Duodenal mucosa (tissue), 2 donors: ENCODE measurements at regions not wholly inside any gene's neighbourhood (a gene's known extent, or its start where the extent isn't known, plus 50 kb on each side); places are given as distances from the start of the nearest gene placed in this dataset.
"Not testable (repeated sequence)": the region's sequence is repeated elsewhere in the genome, so short reads cannot be mapped to it uniquely, and the experiment has no call there.

Source experiments
- H3K27ac ChIP-seq: one replicate; pipeline ENCODE4 v1.7.0; 2013; ENCODE audit warnings: low read depth, low read length
- H3K27me3 ChIP-seq, 2 donors: one replicate each; pipeline ENCODE4 v1.7.0; 2013; ENCODE audit warnings: low read length in 2 of 2, control low read depth in 1 of 2; ENCODE audit not compliant: insufficient read depth in 2 of 2, control insufficient read depth in 1 of 2
- H3K36me3 ChIP-seq, 2 donors: one replicate each; pipeline ENCODE4 v1.7.0; 2013; ENCODE audit warnings: low read length in 2 of 2, control low read depth in 1 of 2; ENCODE audit not compliant: insufficient read depth in 2 of 2, control insufficient read depth in 1 of 2
- H3K4me1 ChIP-seq, 2 donors: one replicate each; pipeline ENCODE4 v1.7.0; 2013; ENCODE audit warnings: low read length in 2 of 2, control low read depth in 1 of 2; ENCODE audit not compliant: insufficient read depth in 2 of 2, control insufficient read depth in 1 of 2
- H3K4me3 ChIP-seq, 2 donors: one replicate each; pipeline ENCODE4 v1.7.0; 2013; ENCODE audit warnings: low read length in 2 of 2, low read depth in 1 of 2
- H3K9ac ChIP-seq, 2 donors: one replicate each; pipeline ENCODE4 v1.7.0; 2013; ENCODE audit warnings: low read length in 2 of 2, low read depth in 1 of 2
- H3K9me3 ChIP-seq, 2 donors: one replicate each; pipeline ENCODE4 v1.7.0; 2013; ENCODE audit warnings: low read length in 2 of 2, control low read depth in 1 of 2; ENCODE audit not compliant: control insufficient read depth in 1 of 2

DNA sequence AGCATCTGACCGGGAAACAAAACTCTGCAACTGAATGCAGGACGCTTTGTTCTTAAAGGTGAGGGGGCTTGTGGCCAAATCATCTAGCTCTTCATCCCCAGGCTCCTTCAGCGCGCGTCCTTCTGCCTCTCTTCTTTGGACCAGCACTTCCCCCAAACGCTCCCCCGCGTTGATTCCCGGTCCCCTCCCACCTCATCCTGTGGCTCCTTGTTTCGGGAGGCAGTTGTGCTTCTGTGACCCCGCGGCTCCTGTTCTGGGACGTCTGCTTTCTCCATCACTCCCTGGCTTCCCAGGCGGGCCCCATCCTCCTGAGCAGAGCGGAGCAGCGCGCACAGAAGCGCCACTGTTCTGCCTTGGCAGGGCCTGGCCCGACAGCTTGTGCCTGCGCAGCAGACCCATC is 109.7 kb upstream of the ZNG1E start:
- H3K9ac ChIP-seq, H3K9me3 ChIP-seq, H3K4me3 ChIP-seq, H3K36me3 ChIP-seq, H3K4me1 ChIP-seq, H3K27me3 ChIP-seq, H3K27ac ChIP-seq: not testable (repeated sequence)

DNA sequence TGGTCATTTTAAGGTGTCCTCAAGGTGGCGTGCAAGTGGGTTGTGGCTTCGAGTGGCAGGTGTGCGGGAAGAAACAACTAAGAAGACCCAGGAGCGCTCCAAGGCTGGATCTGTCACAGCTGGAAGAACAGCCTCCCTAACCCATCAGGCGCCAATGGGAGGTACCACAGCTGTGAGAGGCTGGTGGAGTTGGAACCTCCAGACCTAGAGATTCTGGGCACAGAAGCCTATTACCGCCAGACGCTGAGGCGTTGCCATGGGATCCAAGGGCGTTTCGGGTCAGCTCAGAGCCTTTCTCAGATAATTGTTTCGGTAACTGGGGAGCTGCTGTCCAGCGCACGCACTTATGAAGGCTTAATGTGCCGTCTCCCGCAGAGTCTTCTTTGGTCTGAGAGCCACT is 156.7 kb upstream of the ZNG1E start:
- not testable (repeated sequence) for H3K9ac ChIP-seq, H3K9me3 ChIP-seq, H3K4me3 ChIP-seq, H3K4me1 ChIP-seq, H3K27ac ChIP-seq, H3K27me3 ChIP-seq, H3K36me3 ChIP-seq

- not testable (repeated sequence) for H3K27me3 ChIP-seq, H3K9me3 ChIP-seq, H3K4me3 ChIP-seq, H3K36me3 ChIP-seq, H3K4me1 ChIP-seq, H3K9ac ChIP-seq, H3K27ac ChIP-seq
Observed at GRCh38 chr9:65514465-65514864, 161.3 kb upstream of the ZNG1E start.

- not testable (repeated sequence) for H3K36me3 ChIP-seq, H3K27me3 ChIP-seq, H3K4me3 ChIP-seq, H3K27ac ChIP-seq, H3K9ac ChIP-seq, H3K9me3 ChIP-seq, H3K4me1 ChIP-seq
Observed at GRCh38 chr9:65507897-65508296, 167.8 kb upstream of the ZNG1E start.

DNA sequence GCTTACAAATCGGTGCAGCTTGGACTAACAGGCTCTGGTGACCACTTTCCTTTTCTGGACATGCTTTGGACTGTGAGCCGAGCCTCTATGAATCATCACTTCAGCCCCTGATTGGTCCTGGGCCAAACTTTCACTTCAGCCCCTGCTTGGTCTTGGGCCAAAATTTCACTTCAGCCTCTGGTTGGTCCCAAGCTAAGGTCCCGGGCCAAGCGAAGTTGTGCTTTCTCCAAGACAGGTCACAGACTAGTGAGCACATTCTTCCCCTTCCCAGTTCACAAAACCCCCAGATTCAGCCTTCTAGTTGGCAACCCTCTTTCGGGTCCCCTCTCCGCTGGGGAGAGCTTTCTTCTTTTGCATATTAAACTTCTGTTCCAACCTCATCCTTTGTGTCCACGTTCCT is 171.0 kb upstream of the ZNG1E start:
- not testable (repeated sequence) for H3K27ac ChIP-seq, H3K36me3 ChIP-seq, H3K9ac ChIP-seq, H3K27me3 ChIP-seq, H3K4me3 ChIP-seq, H3K9me3 ChIP-seq, H3K4me1 ChIP-seq

- H3K27me3 ChIP-seq, H3K36me3 ChIP-seq, H3K9me3 ChIP-seq, H3K4me1 ChIP-seq, H3K9ac ChIP-seq, H3K27ac ChIP-seq, H3K4me3 ChIP-seq: not testable (repeated sequence)
Observed at GRCh38 chr9:65503696-65504095, 172.0 kb upstream of the ZNG1E start.

DNA sequence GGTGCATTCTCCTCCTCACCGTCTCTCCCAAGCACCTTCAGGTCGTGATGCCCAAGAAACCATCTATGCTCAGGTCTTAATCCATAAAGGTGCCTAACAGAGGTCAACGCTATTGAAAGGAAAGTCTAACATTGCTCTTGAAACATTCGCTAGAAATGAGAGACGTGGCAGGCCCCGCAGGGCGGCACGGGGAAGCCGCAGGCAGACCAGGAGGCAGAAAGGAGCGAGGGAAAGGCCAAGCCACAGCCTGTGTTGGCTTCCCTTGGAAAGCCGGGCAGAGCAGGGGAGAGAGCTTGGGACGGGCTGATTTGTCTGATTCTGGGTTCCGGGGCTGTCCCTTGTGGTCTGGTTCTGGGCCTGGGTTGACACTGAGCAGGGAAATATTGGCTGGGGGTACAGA is 192.8 kb upstream of the ZNG1E start:
- H3K9me3 ChIP-seq, H3K4me3 ChIP-seq, H3K4me1 ChIP-seq, H3K36me3 ChIP-seq, H3K27ac ChIP-seq, H3K9ac ChIP-seq, H3K27me3 ChIP-seq: not testable (repeated sequence)

- not testable (repeated sequence) for H3K4me3 ChIP-seq, H3K4me1 ChIP-seq, H3K9me3 ChIP-seq, H3K27ac ChIP-seq, H3K36me3 ChIP-seq, H3K9ac ChIP-seq, H3K27me3 ChIP-seq
Observed at GRCh38 chr9:65481291-65481690, 194.4 kb upstream of the ZNG1E start.

DNA sequence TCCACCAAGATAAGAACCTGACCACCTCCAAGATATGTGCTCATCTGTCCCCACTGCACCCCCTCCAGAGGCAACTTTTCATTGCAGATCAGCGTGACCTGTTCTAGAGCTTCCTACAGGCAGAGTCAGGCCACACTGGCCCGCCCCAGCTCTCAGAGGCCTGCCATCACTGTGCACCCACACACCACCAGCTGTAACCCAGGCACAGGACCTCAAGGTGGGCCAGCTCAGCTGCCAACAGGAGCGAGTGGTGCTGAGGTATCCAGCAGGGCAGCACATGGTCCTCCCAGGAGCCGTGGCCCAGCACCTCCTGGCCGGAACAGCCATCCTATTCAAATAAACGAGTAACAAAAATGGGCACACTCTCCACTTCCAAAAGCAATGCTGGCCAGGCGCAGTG is 189.9 kb upstream of the FOXD4L5 start:
- H3K27me3 ChIP-seq, H3K4me3 ChIP-seq, H3K9me3 ChIP-seq, H3K36me3 ChIP-seq, H3K9ac ChIP-seq, H3K27ac ChIP-seq, H3K4me1 ChIP-seq: not testable (repeated sequence)

GRCh38 chr9:65473059-65473822 is 188.2 kb upstream of the FOXD4L5 start:
- H3K9me3 ChIP-seq, H3K4me1 ChIP-seq, H3K4me3 ChIP-seq, H3K27ac ChIP-seq, H3K27me3 ChIP-seq, H3K36me3 ChIP-seq, H3K9ac ChIP-seq: not testable (repeated sequence)

- H3K4me1 ChIP-seq, H3K36me3 ChIP-seq, H3K27me3 ChIP-seq, H3K9ac ChIP-seq, H3K9me3 ChIP-seq, H3K4me3 ChIP-seq, H3K27ac ChIP-seq: not testable (repeated sequence)
Observed at GRCh38 chr9:65471106-65471505, 186.1 kb upstream of the FOXD4L5 start.
